GM12891 (cell line): ENCODE measurements at regions not wholly inside any gene's neighbourhood (a gene's known extent, or its start where the extent isn't known, plus 50 kb on each side); places are given as distances from the start of the nearest gene placed in this dataset.
"Not testable (repeated sequence)": the region's sequence is repeated elsewhere in the genome, so short reads cannot be mapped to it uniquely, and the experiment has no call there.

Experiments used
- DNase-seq: peaks from one replicate; pipeline ENCODE4 v3.0.0; 2011; ENCODE audit warnings: low spot score; ENCODE audit not compliant: insufficient read length
- FAIRE-seq: peaks from 2 replicates; lab custom pipeline; 2011; peaks lifted over from hg19 to GRCh38; lab: Jason Lieb, UNC
- PAX5 ChIP-seq: IDR thresholded peaks from 2 replicates; pipeline ENCODE4 v1.6.1; 2011; ENCODE audit warnings: low read length, moderate library complexity, mild to moderate bottlenecking; ENCODE audit not compliant: insufficient read depth, severe bottlenecking
- POLR2A ChIP-seq: IDR thresholded peaks from 2 replicates; pipeline ENCODE4 v1.6.1; 2011; ENCODE audit warnings: low read depth, low read length, control low read depth
- POLR2AphosphoS5 ChIP-seq: IDR thresholded peaks from 2 replicates; pipeline ENCODE4 v1.6.1; 2011; ENCODE audit warnings: low read depth, low read length, control low read depth
- POU2F2 ChIP-seq: IDR thresholded peaks from 2 replicates; pipeline ENCODE4 v1.6.1; 2011; ENCODE audit warnings: low read depth, mild to moderate bottlenecking, control low read depth, low read length, moderate library complexity
- SPI1 ChIP-seq: IDR thresholded peaks from 2 replicates; pipeline ENCODE4 v1.6.1; 2011; ENCODE audit warnings: low read depth, low read length, control low read depth
- TAF1 ChIP-seq: IDR thresholded peaks from 2 replicates; pipeline ENCODE4 v1.6.1; 2011; ENCODE audit warnings: low read depth, low read length, control low read depth

GRCh38 chr2:66105066-66105753, 329.7 kb upstream of the MEIS1 start:
- TF ChIP-seq POLR2A (no peak), POLR2AphosphoS5 (no peak), POU2F2 (no peak), TAF1 (no peak), PAX5 (no peak), SPI1 (no peak)
- DNase-seq, result no peak
- no peak for FAIRE-seq

- FAIRE-seq, result no peak
- TF ChIP-seq POLR2A (no peak), POLR2AphosphoS5 (no peak), POU2F2 (no peak), TAF1 (no peak), PAX5 (no peak), SPI1 (no peak)
These were observed 331.3 kb upstream of the MEIS1 start for GRCh38 chr2:66103581-66103980.

GRCh38 chr2:66101206-66101605, 333.7 kb upstream of the MEIS1 start:
- FAIRE-seq, result no peak
- TF ChIP-seq POLR2A (no peak), PAX5 (no peak), POLR2AphosphoS5 (no peak), POU2F2 (no peak), SPI1 (no peak), TAF1 (no peak)

More at GRCh38 chr2:66103581-66103980, 331.3 kb upstream of the MEIS1 start:
- no peak for DNase-seq

GRCh38 chr2:66095820-66096345, 339.0 kb upstream of the MEIS1 start:
- DNase-seq (no peak), FAIRE-seq (no peak)
- TF ChIP-seq PAX5 (no peak), TAF1 (no peak), POU2F2 (no peak), POLR2AphosphoS5 (no peak), SPI1 (no peak), POLR2A (no peak)

More at GRCh38 chr2:66101206-66101605, 333.7 kb upstream of the MEIS1 start:
- DNase-seq, result no peak

GRCh38 chr2:66094689-66095088, 340.2 kb upstream of the MEIS1 start:
- not testable (repeated sequence) for DNase-seq, FAIRE-seq

GRCh38 chr2:66093371-66093770, 341.6 kb upstream of the MEIS1 start:
- no peak for FAIRE-seq
- no peak for DNase-seq
- TF ChIP-seq POU2F2 (no peak), TAF1 (no peak), POLR2AphosphoS5 (no peak), POLR2A (no peak), PAX5 (no peak), SPI1 (no peak)

GRCh38 chr2:66084948-66085590, 349.9 kb upstream of the MEIS1 start:
- DNase-seq (no peak), FAIRE-seq (no peak)
- TF ChIP-seq SPI1, result peak; percentile 38
- TF ChIP-seq POLR2A, result no peak
- no peak for TF ChIP-seq PAX5
- TF ChIP-seq POU2F2, result no peak

- TF ChIP-seq PAX5 (no peak), POLR2AphosphoS5 (no peak), POU2F2 (no peak), TAF1 (no peak), SPI1 (no peak), POLR2A (no peak)
- FAIRE-seq, result no peak
- no peak for DNase-seq
These were observed 352.3 kb upstream of the MEIS1 start for GRCh38 chr2:66082581-66082980.

GRCh38 chr2:66080127-66080526, 354.8 kb upstream of the MEIS1 start:
- no peak for FAIRE-seq
- TF ChIP-seq POLR2A, result no peak
- no peak for TF ChIP-seq POU2F2
- TF ChIP-seq POLR2AphosphoS5, result no peak
- no peak for TF ChIP-seq TAF1
- no peak for TF ChIP-seq PAX5
- no peak for TF ChIP-seq SPI1
- DNase-seq, result no peak

- FAIRE-seq (no peak), DNase-seq (no peak)
- TF ChIP-seq POLR2A (no peak), POU2F2 (no peak), TAF1 (no peak), PAX5 (no peak)
These were observed 361.8 kb upstream of the MEIS1 start for GRCh38 chr2:66073172-66073571.
